ENCODE measurements at regions not wholly inside any gene's neighbourhood (a gene's known extent, or its start where the extent isn't known, plus 50 kb on each side); places are given as distances from the start of the nearest gene placed in this dataset.
"Not testable (repeated sequence)": the region's sequence is repeated elsewhere in the genome, so short reads cannot be mapped to it uniquely, and the experiment has no call there.

GRCh38 chr5:104909803-104910202 lies 1347.2 kb upstream of the NUDT12 start:
- DNase-seq, result no peak

- no peak for DNase-seq
Measured at GRCh38 chr5:104904561-104904960, 1342.0 kb upstream of the NUDT12 start.

GRCh38 chr5:104903941-104904340 lies 1341.4 kb upstream of the NUDT12 start:
- DNase-seq, result no peak

- no peak for DNase-seq
Measured at GRCh38 chr5:104891596-104891995, 1329.0 kb upstream of the NUDT12 start.

- no peak for DNase-seq
Measured at GRCh38 chr5:104890767-104891166, 1328.2 kb upstream of the NUDT12 start.

- DNase-seq, result no peak
Measured at GRCh38 chr5:104859437-104859836, 1296.8 kb upstream of the NUDT12 start.

GRCh38 chr5:104852099-104852498 lies 1289.5 kb upstream of the NUDT12 start:
- DNase-seq, result not testable (repeated sequence)

GRCh38 chr5:104845541-104845940 lies 1283.0 kb upstream of the NUDT12 start:
- DNase-seq, result no peak

GRCh38 chr5:104843822-104844221 lies 1281.2 kb upstream of the NUDT12 start:
- no peak for DNase-seq

- no peak for DNase-seq
Measured at GRCh38 chr5:104840284-104840683, 1277.7 kb upstream of the NUDT12 start.

GRCh38 chr5:104831515-104831914 lies 1268.9 kb upstream of the NUDT12 start:
- not testable (repeated sequence) for DNase-seq

GRCh38 chr5:104821606-104822005 lies 1259.0 kb upstream of the NUDT12 start:
- DNase-seq, result no peak

- no peak for DNase-seq
Measured at GRCh38 chr5:104817127-104817526, 1254.5 kb upstream of the NUDT12 start.

GRCh38 chr5:104815212-104815611 lies 1252.6 kb upstream of the NUDT12 start:
- DNase-seq, result no peak

- no peak for DNase-seq
Measured at GRCh38 chr5:104800440-104801048, 1238.0 kb upstream of the NUDT12 start.

GRCh38 chr5:104793755-104794080 lies 1231.1 kb upstream of the NUDT12 start:
- no peak for DNase-seq

GRCh38 chr5:104793031-104793754 lies 1230.6 kb upstream of the NUDT12 start:
- no peak for DNase-seq

GRCh38 chr5:104789366-104789765 lies 1226.8 kb upstream of the NUDT12 start:
- no peak for DNase-seq

- no peak for DNase-seq
Measured at GRCh38 chr5:104785097-104785496, 1222.5 kb upstream of the NUDT12 start.

- DNase-seq, result no peak
Measured at GRCh38 chr5:104774372-104774771, 1211.8 kb upstream of the NUDT12 start.

- no peak for DNase-seq
Measured at GRCh38 chr5:104764197-104764596, 1201.6 kb upstream of the NUDT12 start.

- no peak for DNase-seq
Measured at GRCh38 chr5:104763216-104763615, 1200.6 kb upstream of the NUDT12 start.

- DNase-seq, result no peak
Measured at GRCh38 chr5:104757915-104758314, 1195.3 kb upstream of the NUDT12 start.

GRCh38 chr5:104755806-104756205 lies 1193.2 kb upstream of the NUDT12 start:
- no peak for DNase-seq
